Vagina (tissue), 2 donors: ENCODE measurements at regions not wholly inside any gene's neighbourhood (a gene's known extent, or its start where the extent isn't known, plus 50 kb on each side); places are given as distances from the start of the nearest gene placed in this dataset.

Source experiments
- DNase-seq, 2 donors: peaks; one replicate each; pipeline ENCODE4 v3.0.0-alpha.2; 2017; ENCODE audit errors: extremely low spot score in 2 of 2
- H3K27ac ChIP-seq: fragments of 200-600 bp; sonication (generic); one replicate; pipeline ENCODE4 v1.5.1; 2019
- H3K27me3 ChIP-seq: fragments of 200-600 bp; sonication (generic); one replicate; pipeline ENCODE4 v1.5.1; 2019
- H3K36me3 ChIP-seq, 2 donors: fragments of 200-600 bp; sonication (generic); one replicate each; pipeline ENCODE4 v1.5.1; 2017 to 2019
- H3K4me1 ChIP-seq: fragments of 200-600 bp; sonication (generic); one replicate; pipeline ENCODE4 v1.5.1; 2019
- H3K4me3 ChIP-seq, 2 donors: fragments of 200-600 bp; sonication (generic); 1 replicate in 1 of 2; 2 replicates in 1 of 2; pipeline ENCODE4 v1.5.1; 2016 to 2019
- H3K9me3 ChIP-seq: fragments of 200-600 bp; sonication (generic); one replicate; pipeline ENCODE4 v1.5.1; 2019
- CTCF ChIP-seq, 3 experiments: fragments of 450-650 bp in 2 of 3; fragments of 200-600 bp in 1 of 3; sonication (generic) in 1 of 3; IDR thresholded peaks; one replicate each; pipeline ENCODE4 v1.5.1; 2017 to 2019; ENCODE audit warnings: antibody characterized with exemption in 3 of 3, mild to moderate bottlenecking in 2 of 3, moderate library complexity in 2 of 3
- POLR2A ChIP-seq, 2 donors: fragments of 450-650 bp; IDR thresholded peaks; one replicate each; pipeline ENCODE4 v1.6.1; 2017; ENCODE audit warnings: antibody characterized with exemption in 2 of 2, mild to moderate bottlenecking in 2 of 2, moderate library complexity in 2 of 2
- POLR2AphosphoS5 ChIP-seq, 2 donors: sonication (generic); formaldehyde crosslinking; IDR thresholded peaks; one replicate each; pipeline ENCODE4 v1.9.0; 2017; ENCODE audit warnings: antibody characterized with exemption in 2 of 2, mild to moderate bottlenecking in 2 of 2, low read depth in 1 of 2; ENCODE audit not compliant: insufficient read depth in 1 of 2
- intact Hi-C: fragments of 100-400 bp; cut with DNase I; formaldehyde crosslinking; loops from one replicate; pipeline ENCODE4 v1.15.1; 2023

- no peak overlapping the region for H3K4me3 ChIP-seq
- intact Hi-C loops, result no loop called here
- H3K9me3 ChIP-seq, result no peaks in the 10 kb centered on the region
- no peaks in the 10 kb centered on the region for H3K27me3 ChIP-seq
- H3K36me3 ChIP-seq, result no peaks in the 10 kb centered on the region
- H3K4me1 ChIP-seq, result no peaks in the 10 kb centered on the region
- TF ChIP-seq CTCF (IDR thresholded peaks at IDR 0.05) (no peak), POLR2AphosphoS5 (IDR thresholded peaks at IDR 0.05; ENCODE audit: insufficient read depth in 1 of 2, low read depth in 1 of 2) (no peak), POLR2A (IDR thresholded peaks at IDR 0.05) (no peak)
- H3K27ac ChIP-seq, result no peak overlapping the region
- no peak for DNase-seq
Observed at GRCh38 chr2:7774481-7774880, 857.3 kb downstream of the RNF144A start.

GRCh38 chr2:7777668-7778067, 860.5 kb downstream of the RNF144A start:
- Histone ChIP-seq H3K4me3 (no peak overlapping the region), H3K27me3 (no peaks in the 10 kb centered on the region), H3K36me3 (no peaks in the 10 kb centered on the region), H3K4me1 (no peaks in the 10 kb centered on the region), H3K9me3 (no peaks in the 10 kb centered on the region), H3K27ac (no peak overlapping the region)
- no peak for DNase-seq
- intact Hi-C loops, result no loop called here
- no peak for TF ChIP-seq POLR2AphosphoS5 (IDR thresholded peaks at IDR 0.05; ENCODE audit: insufficient read depth in 1 of 2, low read depth in 1 of 2)
- no peak for TF ChIP-seq POLR2A (IDR thresholded peaks at IDR 0.05)

- Histone ChIP-seq H3K9me3 (no peaks in the 10 kb centered on the region), H3K27ac (no peak overlapping the region), H3K4me1 (no peaks in the 10 kb centered on the region), H3K36me3 (no peaks in the 10 kb centered on the region), H3K4me3 (no peak overlapping the region), H3K27me3 (no peaks in the 10 kb centered on the region)
- intact Hi-C loops, result no loop called here
- DNase-seq, result no peak
- TF ChIP-seq POLR2A (IDR thresholded peaks at IDR 0.05) (no peak), POLR2AphosphoS5 (IDR thresholded peaks at IDR 0.05; ENCODE audit: insufficient read depth in 1 of 2, low read depth in 1 of 2) (no peak), CTCF (IDR thresholded peaks at IDR 0.05) (no peak)
Observed at GRCh38 chr2:7780321-7780720, 863.1 kb downstream of the RNF144A start.

- Histone ChIP-seq H3K27me3 (no peaks in the 10 kb centered on the region), H3K36me3 (no peaks in the 10 kb centered on the region), H3K27ac (no peak overlapping the region), H3K9me3 (no peaks in the 10 kb centered on the region), H3K4me3 (no peak overlapping the region), H3K4me1 (no peaks in the 10 kb centered on the region)
- DNase-seq, result no peak
- TF ChIP-seq POLR2A (IDR thresholded peaks at IDR 0.05) (no peak), POLR2AphosphoS5 (IDR thresholded peaks at IDR 0.05; ENCODE audit: insufficient read depth in 1 of 2, low read depth in 1 of 2) (no peak), CTCF (IDR thresholded peaks at IDR 0.05) (no peak)
- intact Hi-C loops, result no loop called here
Observed at GRCh38 chr2:7785700-7786099, 868.5 kb downstream of the RNF144A start.

- no peak for TF ChIP-seq POLR2A (IDR thresholded peaks at IDR 0.05)
- no peak for DNase-seq
- H3K4me3 ChIP-seq, result no peak overlapping the region
- intact Hi-C loops, result no loop called here
- no peaks in the 10 kb centered on the region for H3K27me3 ChIP-seq
- no peaks in the 10 kb centered on the region for H3K9me3 ChIP-seq
- no peak overlapping the region for H3K27ac ChIP-seq
- H3K4me1 ChIP-seq, result no peaks in the 10 kb centered on the region
- no peaks in the 10 kb centered on the region for H3K36me3 ChIP-seq
Observed at GRCh38 chr2:7788736-7789135, 871.5 kb downstream of the RNF144A start.

- no peaks in the 10 kb centered on the region for H3K4me1 ChIP-seq
- H3K27me3 ChIP-seq, result no peaks in the 10 kb centered on the region
- DNase-seq, result no peak
- TF ChIP-seq CTCF (IDR thresholded peaks at IDR 0.05) (no peak), POLR2AphosphoS5 (IDR thresholded peaks at IDR 0.05; ENCODE audit: insufficient read depth in 1 of 2, low read depth in 1 of 2) (no peak), POLR2A (IDR thresholded peaks at IDR 0.05) (no peak)
- no peak overlapping the region for H3K27ac ChIP-seq
- H3K36me3 ChIP-seq, result no peaks in the 10 kb centered on the region
- no peaks in the 10 kb centered on the region for H3K9me3 ChIP-seq
- no peak overlapping the region for H3K4me3 ChIP-seq
- intact Hi-C loops, result no loop called here
Observed at GRCh38 chr2:7792031-7792651, 874.9 kb downstream of the RNF144A start.
